ENCODE measurements at regions not wholly inside any gene's neighbourhood (a gene's known extent, or its start where the extent isn't known, plus 50 kb on each side); places are given as distances from the start of the nearest gene placed in this dataset.

DNA sequence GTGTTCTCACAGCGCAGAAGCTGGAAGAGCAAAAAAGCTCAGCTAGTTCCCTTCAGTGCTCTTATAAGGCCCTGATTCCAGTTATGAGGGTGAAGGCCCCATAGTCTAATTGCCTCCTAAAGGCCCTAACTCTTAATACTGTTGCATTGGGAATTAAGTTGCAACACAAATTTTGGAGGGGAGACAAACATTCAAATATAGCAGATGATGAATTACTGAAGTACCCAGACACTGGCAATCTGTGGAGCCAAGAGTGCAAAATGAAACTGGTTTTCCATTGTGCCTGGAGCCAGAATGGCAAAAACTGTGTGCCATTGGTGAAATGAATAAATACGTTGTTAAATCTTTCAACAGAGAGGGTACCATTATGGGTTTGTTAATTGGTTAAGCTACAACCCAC is 356.0 kb downstream of the PPARGC1A start:
- TF ChIP-seq, protein P1, sequence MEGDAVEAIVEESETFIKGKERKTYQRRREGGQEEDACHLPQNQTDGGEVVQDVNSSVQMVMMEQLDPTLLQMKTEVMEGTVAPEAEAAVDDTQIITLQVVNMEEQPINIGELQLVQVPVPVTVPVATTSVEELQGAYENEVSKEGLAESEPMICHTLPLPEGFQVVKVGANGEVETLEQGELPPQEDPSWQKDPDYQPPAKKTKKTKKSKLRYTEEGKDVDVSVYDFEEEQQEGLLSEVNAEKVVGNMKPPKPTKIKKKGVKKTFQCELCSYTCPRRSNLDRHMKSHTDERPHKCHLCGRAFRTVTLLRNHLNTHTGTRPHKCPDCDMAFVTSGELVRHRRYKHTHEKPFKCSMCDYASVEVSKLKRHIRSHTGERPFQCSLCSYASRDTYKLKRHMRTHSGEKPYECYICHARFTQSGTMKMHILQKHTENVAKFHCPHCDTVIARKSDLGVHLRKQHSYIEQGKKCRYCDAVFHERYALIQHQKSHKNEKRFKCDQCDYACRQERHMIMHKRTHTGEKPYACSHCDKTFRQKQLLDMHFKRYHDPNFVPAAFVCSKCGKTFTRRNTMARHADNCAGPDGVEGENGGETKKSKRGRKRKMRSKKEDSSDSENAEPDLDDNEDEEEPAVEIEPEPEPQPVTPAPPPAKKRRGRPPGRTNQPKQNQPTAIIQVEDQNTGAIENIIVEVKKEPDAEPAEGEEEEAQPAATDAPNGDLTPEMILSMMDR (IDR thresholded peaks at IDR 0.05; ENCODE audit: low read depth, low read length, missing input control), result no peak
- TF ChIP-seq JUND (IDR thresholded peaks at IDR 0.05) (no peak), RAD21 (IDR thresholded peaks at IDR 0.05) (no peak), HNF4A (conservative IDR thresholded peaks at IDR 0.05) (no peak), TAF1 (conservative IDR thresholded peaks at IDR 0.05) (no peak), YY1 (IDR thresholded peaks at IDR 0.05) (no peak), FOXA1 (IDR thresholded peaks at IDR 0.05) (no peak), SP1 (IDR thresholded peaks at IDR 0.05) (no peak), GABPA (IDR thresholded peaks at IDR 0.05 in 1 of 2, conservative IDR thresholded peaks at IDR 0.05 in 1 of 2) (no peak), EGR1 (IDR thresholded peaks at IDR 0.05; ENCODE audit: low read depth in 2 of 2) (no peak)
- TF ChIP-seq, protein P2, sequence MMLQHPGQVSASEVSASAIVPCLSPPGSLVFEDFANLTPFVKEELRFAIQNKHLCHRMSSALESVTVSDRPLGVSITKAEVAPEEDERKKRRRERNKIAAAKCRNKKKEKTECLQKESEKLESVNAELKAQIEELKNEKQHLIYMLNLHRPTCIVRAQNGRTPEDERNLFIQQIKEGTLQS (IDR thresholded peaks at IDR 0.05), result no peak
- TF ChIP-seq, protein P3, sequence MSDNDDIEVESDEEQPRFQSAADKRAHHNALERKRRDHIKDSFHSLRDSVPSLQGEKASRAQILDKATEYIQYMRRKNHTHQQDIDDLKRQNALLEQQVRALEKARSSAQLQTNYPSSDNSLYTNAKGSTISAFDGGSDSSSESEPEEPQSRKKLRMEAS (IDR thresholded peaks at IDR 0.05), result no peak
